ENCODE measurements at regions not wholly inside any gene's neighbourhood (a gene's known extent, or its start where the extent isn't known, plus 50 kb on each side); places are given as distances from the start of the nearest gene placed in this dataset.

GRCh38 chr10:93189944-93190343 lies 116.3 kb downstream of the CYP26A1 start:
- TF ChIP-seq CTCF (IDR thresholded peaks at IDR 0.05) (no peak), POLR2A (IDR thresholded peaks at IDR 0.05) (no peak), POLR2AphosphoS5 (IDR thresholded peaks at IDR 0.05) (no peak), EP300 (IDR thresholded peaks at IDR 0.05) (no peak)

All from suprapubic skin (tissue), 4 donors.